OCI-LY3 (cell line): ENCODE measurements at regions not wholly inside any gene's neighbourhood (a gene's known extent, or its start where the extent isn't known, plus 50 kb on each side); places are given as distances from the start of the nearest gene placed in this dataset.

ENCODE experiments used
- CTCF ChIP-seq: fragments of 200-600, 300-600 bp; sonication (generic); IDR thresholded peaks from 2 replicates; pipeline ENCODE4 v1.5.1; 2014; ENCODE audit warnings: antibody characterized with exemption, low read length, low read depth
- EZH2phosphoT487 ChIP-seq: fragments of 200-600 bp; shearing (Covaris generic); IDR thresholded peaks from 2 replicates; pipeline ENCODE4 v1.6.1; 2018; ENCODE audit warnings: antibody characterized with exemption, mixed run types, low read depth

- TF ChIP-seq CTCF (no peak), EZH2phosphoT487 (no peak)
These were observed 163.6 kb upstream of the COPS8 start for GRCh38 chr2:236922061-236922460.
